ENCODE measurements at regions not wholly inside any gene's neighbourhood (a gene's known extent, or its start where the extent isn't known, plus 50 kb on each side); places are given as distances from the start of the nearest gene placed in this dataset.

DNA sequence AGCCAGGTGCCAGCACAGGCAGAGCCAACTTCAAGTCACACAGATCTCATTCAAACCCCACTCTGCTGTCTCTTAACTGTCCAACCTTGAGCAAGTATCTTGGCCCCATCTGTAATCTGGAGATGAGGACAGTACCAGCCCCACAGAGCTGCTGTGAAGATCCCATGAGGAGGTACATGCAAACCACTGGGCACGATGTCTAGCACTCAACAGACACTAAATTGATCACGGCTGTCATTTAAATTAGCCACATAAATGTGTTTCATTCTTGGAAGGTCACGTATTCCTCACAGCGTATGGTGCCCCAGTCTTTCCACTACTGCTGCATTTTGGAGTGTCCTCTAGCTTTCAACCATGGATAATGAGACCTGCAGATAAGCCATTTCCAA lies 167.6 kb upstream of the ID2 start:
- DNase-seq (ENCODE audit: low read depth in 1 of 2, low spot score in 1 of 2), result no peak
- TF ChIP-seq JUND (IDR thresholded peaks at IDR 0.05; ENCODE audit: low read depth), result no peak
- in situ Hi-C loops (cut with HindIII; ENCODE audit: low pct_unique_long_range_greater_than_20kb, low sequenced_read_pairs), result no loop called here

DNA sequence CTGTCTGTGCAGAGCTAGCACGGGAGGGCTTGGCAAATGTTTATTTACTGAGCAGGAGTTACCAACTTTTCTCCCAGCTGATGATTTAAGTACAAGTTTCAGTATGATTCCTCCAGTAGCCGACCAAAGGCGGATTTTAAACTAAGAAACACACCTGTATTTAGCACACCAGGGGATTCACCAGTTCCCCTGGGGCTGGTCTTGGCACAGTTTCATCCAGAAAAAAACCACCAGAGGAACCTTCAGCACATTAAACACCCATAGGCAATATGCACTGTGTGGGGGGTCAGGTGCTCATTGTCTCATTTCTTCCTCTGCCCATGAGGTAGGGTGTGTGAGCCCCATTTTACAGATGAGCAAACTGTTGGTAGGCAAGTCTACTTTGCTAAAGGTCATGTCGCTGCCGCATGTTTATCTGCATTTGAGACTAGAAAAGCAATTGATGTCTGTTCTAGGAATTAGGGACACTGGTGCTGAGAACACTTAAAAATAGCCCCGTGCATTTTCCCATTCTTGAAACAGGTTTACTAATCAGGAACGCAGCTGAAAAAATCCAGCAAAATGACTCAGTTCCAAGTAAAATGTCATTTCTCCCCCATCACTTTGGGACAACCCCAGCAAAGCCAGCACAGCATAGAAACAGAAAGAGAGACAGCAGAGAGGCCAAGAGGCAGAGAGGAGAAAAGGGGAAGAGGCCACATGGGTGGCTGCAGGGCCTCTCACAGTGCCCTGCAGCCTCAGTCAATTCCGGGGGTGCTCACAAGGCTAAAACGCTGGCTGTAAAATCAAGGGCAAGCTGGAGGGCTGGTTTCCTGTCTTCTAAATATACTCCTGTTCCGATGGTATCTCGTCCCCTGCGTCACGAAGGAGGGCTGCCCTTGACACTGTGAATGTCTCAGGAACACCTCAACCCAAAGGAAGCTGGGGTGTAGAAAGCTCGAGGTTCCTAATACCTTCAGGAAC lies 166.8 kb upstream of the ID2 start:
- in situ Hi-C loops (cut with HindIII; ENCODE audit: low pct_unique_long_range_greater_than_20kb, low sequenced_read_pairs), result no loop called here
- no peak for TF ChIP-seq JUND (IDR thresholded peaks at IDR 0.05; ENCODE audit: low read depth)
- DNase-seq (ENCODE audit: low read depth in 1 of 2, low spot score in 1 of 2), result no peak

DNA sequence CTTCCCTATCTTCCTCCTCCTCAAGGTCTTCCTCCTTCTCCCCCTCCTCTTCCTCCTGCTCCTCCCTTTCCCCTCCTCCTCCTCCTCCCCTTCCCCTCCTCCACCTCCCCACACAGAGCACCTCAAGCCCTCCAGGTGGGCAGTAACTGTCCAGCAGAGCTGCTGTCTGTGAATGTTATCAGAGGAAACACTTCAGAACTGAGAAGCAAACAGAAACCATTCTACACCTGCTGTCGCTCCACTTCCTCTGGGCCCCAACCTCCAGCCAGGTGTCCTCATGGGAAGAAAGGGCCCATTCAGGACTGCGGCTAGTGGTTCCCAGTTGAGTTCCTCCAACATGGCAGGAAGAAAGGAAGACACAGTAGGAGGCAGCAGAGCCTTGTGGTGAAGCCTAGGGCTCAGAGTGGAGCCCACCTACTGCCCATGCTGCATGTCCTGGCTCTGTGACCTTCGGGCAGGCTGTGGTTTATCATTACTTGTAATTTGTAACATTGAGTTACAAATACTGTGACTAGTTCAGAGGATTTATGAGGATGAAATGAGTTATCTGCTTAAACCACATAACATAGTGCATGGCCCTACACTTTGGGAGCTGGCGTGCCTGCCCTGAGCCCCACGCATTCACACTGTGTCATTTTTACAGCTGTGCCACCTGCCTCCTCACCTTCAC lies 165.9 kb upstream of the ID2 start:
- in situ Hi-C loops (cut with HindIII; ENCODE audit: low pct_unique_long_range_greater_than_20kb, low sequenced_read_pairs), result no loop called here
- TF ChIP-seq JUND (IDR thresholded peaks at IDR 0.05; ENCODE audit: low read depth), result no peak
- no peak for DNase-seq (ENCODE audit: low read depth in 1 of 2, low spot score in 1 of 2)

DNA sequence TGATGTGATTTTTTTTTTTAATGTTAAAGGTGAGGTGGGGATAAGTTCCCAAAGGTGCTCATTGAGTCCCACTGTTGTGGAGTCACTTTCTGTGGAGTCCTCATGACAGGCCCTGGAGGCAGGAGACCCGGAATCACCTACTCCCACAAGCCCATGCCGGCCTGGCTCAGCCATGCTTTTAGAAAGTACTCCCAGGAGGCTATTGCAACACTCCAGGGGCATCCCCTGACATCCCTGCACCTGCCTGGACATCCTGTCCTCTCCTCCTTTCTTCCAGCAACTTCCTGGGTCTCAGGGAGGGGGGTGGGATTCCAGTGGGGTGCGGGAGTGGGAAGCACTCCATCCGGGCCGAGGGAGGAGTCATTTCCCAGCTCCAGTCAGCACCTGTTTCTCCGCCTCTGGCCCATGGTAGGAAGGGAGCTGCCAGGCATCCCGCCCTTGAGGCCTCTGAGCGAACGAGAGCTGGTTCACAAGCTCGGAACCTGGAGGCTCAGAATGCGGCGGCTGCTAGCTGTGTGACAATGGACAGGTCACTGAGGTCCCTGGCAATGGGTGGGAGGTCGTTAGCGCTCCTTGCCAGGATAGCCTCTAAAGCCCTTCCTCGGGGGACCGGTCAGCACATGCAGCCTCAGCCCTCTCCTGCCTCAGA lies 163.9 kb upstream of the ID2 start:
- no peak for TF ChIP-seq JUND (IDR thresholded peaks at IDR 0.05; ENCODE audit: low read depth)
- no peak for DNase-seq (ENCODE audit: low read depth in 1 of 2, low spot score in 1 of 2)
- in situ Hi-C loops (cut with HindIII; ENCODE audit: low pct_unique_long_range_greater_than_20kb, low sequenced_read_pairs), result no loop called here

DNA sequence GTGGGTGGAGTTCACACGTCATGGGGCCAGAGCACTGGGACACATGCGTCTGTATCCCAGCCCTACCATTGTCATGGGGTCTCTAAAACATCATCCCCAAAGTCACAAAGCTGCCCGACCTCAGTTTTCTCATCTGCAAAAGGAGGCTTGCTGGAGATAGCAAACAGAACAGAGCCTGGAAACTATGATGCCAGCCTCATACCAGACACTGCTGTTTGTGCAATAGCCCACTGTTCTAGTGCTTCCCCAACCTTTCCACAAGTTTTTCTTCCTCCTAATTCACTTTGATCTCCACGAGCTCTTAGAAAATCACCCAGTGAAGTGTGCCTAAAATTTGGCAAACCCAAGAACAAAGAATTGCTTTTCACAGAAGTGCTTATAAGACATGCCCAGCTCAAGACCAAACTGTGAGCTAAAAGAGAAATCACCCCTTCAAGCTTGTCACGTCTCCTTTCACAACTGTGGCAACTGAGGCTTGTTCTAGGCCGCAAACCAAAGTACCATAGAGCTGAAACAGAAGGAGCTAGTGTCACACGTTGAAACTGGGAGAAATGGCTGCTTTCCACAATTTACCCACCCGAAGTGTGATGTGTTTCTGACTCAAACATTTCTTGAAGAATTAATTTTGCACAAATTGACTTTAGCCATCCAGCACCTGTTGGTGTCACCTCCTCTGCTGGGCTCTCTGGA lies 162.7 kb upstream of the ID2 start:
- in situ Hi-C loops (cut with HindIII; ENCODE audit: low pct_unique_long_range_greater_than_20kb, low sequenced_read_pairs), result no loop called here
- TF ChIP-seq JUND (IDR thresholded peaks at IDR 0.05; ENCODE audit: low read depth), result no peak
- no peak for DNase-seq (ENCODE audit: low read depth in 1 of 2, low spot score in 1 of 2)

DNA sequence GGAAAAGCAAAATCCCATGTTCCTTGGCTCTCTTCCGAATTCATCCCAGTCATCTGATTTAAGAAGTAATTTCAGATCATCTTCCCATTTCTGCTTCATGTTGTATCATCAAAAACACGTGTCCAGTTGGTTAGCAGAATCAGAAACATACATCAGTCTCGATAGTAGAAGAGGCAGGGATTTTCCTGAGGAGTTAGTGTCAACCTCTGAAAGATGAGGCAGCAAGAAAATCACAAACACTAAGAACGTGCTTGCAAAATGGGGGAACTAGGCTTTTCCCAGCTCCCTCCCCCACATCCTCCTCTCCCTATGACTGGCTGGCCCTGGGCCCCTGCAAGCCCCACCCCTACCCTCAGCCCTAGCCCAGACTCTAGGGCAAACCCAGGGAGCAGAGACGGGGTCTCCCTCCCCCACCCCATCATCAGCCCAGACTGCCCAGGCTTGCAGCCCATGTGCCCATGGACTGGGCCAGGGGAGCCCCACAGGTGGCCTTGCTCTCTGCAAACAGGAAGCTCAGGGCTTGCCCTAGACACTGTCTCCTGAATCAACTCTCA lies 161.0 kb upstream of the ID2 start:
- DNase-seq (ENCODE audit: low read depth in 1 of 2, low spot score in 1 of 2), result no peak
- in situ Hi-C loops (cut with HindIII; ENCODE audit: low pct_unique_long_range_greater_than_20kb, low sequenced_read_pairs), result no loop called here
- TF ChIP-seq JUND (IDR thresholded peaks at IDR 0.05; ENCODE audit: low read depth), result no peak

DNA sequence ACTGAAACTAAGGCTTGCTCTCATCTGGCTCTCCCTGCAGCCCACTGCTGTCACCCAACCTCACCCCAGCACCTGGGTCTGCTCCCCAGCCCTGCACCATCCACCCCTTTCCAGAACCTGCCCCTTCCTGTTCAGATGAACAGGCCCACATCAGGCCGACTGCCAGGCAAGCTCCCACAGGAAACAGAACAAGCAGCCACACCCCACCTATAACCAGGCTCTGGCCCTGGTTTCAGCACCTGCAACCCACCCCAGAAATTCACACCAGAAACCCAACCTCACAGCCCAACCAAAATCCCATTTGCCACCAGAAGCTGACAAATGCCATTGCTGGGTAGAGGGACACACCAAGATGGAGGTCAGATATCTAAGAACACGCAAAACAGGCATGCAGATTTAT lies 159.2 kb upstream of the ID2 start:
- DNase-seq (ENCODE audit: low read depth in 1 of 2, low spot score in 1 of 2), result no peak
- TF ChIP-seq JUND (IDR thresholded peaks at IDR 0.05; ENCODE audit: low read depth), result no peak
- in situ Hi-C loops (cut with HindIII; ENCODE audit: low pct_unique_long_range_greater_than_20kb, low sequenced_read_pairs), result no loop called here

DNA sequence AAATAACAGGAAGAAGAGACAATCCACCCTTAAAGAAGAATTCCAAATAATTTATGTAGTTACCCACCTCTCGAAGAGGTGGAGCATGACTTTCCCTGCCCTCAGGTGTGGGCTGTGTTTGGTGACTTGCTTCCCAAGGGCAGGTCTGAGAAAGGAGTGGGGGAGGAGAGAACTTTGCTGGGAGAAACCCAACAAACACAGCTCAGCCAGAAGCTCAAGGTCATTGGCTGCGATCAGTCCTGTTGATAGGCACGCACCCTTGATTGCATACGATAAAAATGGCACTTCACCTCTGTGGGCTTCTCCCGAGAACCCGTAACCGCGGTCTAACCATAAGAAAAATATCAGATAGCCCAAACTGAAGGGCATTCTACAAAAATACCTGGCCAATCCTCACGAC lies 157.5 kb upstream of the ID2 start:
- no peak for DNase-seq (ENCODE audit: low read depth in 1 of 2, low spot score in 1 of 2)
- TF ChIP-seq JUND (IDR thresholded peaks at IDR 0.05; ENCODE audit: low read depth), result no peak
- in situ Hi-C loops (cut with HindIII; ENCODE audit: low pct_unique_long_range_greater_than_20kb, low sequenced_read_pairs), result no loop called here

DNA sequence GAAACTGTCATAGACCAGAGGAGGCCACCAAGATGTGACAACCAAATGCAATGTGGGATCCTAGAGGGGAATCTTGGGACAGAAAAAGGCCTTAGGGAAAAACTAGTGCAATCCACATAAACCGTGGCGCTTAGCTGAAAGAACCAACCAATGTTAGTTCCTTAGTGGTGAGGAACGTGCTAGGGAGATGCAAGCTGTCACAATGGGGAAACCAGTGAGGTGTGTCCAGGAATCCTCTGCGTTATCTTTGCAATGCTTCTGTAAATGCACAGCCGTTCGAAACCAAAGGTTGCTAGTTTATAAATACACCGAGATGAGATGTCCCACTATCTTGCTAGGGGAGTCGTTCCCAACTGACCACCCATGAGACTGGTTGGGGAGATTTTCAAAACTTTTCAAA lies 157.0 kb upstream of the ID2 start:
- DNase-seq (ENCODE audit: low read depth in 1 of 2, low spot score in 1 of 2), result no peak
- TF ChIP-seq JUND (IDR thresholded peaks at IDR 0.05; ENCODE audit: low read depth), result no peak
- in situ Hi-C loops (cut with HindIII; ENCODE audit: low pct_unique_long_range_greater_than_20kb, low sequenced_read_pairs), result no loop called here

DNA sequence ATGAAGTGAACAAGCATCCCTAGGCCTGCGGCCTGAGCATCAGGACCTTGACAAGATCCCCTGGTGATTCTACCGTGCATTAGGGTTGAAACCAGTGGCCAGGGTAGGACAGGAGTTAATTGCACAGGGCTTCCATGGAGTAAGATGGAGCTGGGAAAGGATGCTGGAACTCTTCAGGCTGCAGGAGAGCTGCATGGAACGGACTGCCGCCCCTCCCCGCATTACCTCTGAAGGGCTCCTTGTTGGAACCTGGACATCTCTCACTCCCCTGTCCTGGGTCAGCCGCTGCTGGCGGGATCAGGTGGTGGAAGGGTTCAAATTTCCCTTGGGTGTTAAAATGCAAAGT lies 156.6 kb upstream of the ID2 start:
- TF ChIP-seq JUND (IDR thresholded peaks at IDR 0.05; ENCODE audit: low read depth), result no peak
- in situ Hi-C loops (cut with HindIII; ENCODE audit: low pct_unique_long_range_greater_than_20kb, low sequenced_read_pairs), result no loop called here
- no peak for DNase-seq (ENCODE audit: low read depth in 1 of 2, low spot score in 1 of 2)

DNA sequence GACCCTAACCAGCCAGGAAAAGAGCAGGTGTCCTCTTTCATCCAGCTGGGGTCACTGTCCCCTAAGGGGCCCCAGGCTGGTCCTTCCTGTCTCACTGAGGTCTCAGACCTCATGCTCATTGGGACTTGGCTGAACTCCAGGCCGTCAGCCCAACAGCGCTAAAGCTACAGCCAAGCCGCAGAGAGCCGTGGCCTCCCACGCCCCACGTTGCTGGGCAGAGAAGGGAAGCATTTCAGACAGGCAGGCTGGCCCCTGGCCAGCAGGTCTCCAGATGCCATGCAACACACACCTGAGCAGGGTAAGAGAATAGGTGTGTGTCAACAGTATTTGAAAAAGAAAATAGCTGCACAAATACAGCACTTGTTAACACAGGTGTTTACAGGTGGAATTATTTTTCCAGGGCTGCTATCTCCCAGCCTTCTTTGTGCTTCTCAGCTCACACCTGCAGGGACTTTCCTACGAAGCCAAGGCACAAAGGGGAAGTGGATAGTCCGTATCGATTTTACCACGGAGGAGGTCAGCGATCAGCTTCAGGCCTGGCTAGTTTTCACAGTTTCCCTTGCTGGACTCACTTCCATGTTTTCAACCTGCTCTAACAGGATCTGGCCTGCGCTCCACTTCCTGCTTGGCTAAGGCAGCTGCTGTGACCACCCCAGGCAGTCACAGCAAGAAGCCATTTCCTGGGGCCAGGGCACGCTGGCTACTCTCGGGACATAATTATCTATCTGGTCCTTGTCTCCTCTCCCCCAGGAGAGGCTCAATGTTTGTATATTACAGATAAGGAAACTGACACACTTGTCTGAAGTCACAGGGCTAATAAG lies 156.1 kb upstream of the ID2 start:
- in situ Hi-C loops (cut with HindIII; ENCODE audit: low pct_unique_long_range_greater_than_20kb, low sequenced_read_pairs), result no loop called here
- peak; percentile 39 to 85 for DNase-seq (ENCODE audit: low read depth in 1 of 2, low spot score in 1 of 2)
- TF ChIP-seq JUND (IDR thresholded peaks at IDR 0.05; ENCODE audit: low read depth), result no peak

DNA sequence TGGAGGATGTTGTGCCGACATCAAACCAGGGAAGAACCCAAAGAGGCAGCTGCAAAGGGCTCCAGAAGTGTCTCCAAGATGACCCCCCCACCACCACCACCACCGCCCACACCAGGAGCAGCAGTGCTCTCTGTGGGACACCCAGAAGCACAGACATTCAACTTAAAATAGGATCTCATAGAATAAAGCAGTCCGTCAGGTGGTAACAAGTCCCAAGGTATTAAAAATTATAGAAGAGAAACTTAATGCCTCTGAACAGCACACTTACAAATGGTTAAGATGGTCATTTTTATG lies 155.5 kb upstream of the ID2 start:
- no peak for DNase-seq (ENCODE audit: low read depth in 1 of 2, low spot score in 1 of 2)
- TF ChIP-seq JUND (IDR thresholded peaks at IDR 0.05; ENCODE audit: low read depth), result no peak
- in situ Hi-C loops (cut with HindIII; ENCODE audit: low pct_unique_long_range_greater_than_20kb, low sequenced_read_pairs), result no loop called here

Measured in T47D (cell line).